A549 (cell line): ENCODE measurements at regions not wholly inside any gene's neighbourhood (a gene's known extent, or its start where the extent isn't known, plus 50 kb on each side); places are given as distances from the start of the nearest gene placed in this dataset.

Source experiments
- FOXS1 ChIP-seq: fragments of 250-450 bp; sonication (Bioruptor Pico); IDR thresholded peaks from 2 replicates; pipeline ENCODE4 v1.5.0; 2020; ENCODE audit warnings: mild to moderate bottlenecking, moderate library complexity
- POLR2A ChIP-seq: IDR thresholded peaks from 2 replicates; pipeline ENCODE4 v1.6.1; 2012; ENCODE audit warnings: mild to moderate bottlenecking, low read length
- RCOR1 ChIP-seq: fragments of 150-350 bp; IDR thresholded peaks from 2 replicates; pipeline ENCODE4 v1.6.1; 2014; ENCODE audit warnings: antibody characterized with exemption, low read length, low read depth
- REST ChIP-seq: fragments of 200-600 bp; sonication (generic); IDR thresholded peaks from 2 replicates; pipeline ENCODE4 v1.6.1; 2016; ENCODE audit warnings: antibody characterized with exemption, mild to moderate bottlenecking, moderate library complexity
- TF ChIP-seq, protein P1 (sequence below): fragments of >200 bp; sonication (Bioruptor Twin); formaldehyde crosslinking; IDR thresholded peaks from 3 replicates; pipeline ENCODE4 v1.5.1; 2016

- TF ChIP-seq, protein P1, sequence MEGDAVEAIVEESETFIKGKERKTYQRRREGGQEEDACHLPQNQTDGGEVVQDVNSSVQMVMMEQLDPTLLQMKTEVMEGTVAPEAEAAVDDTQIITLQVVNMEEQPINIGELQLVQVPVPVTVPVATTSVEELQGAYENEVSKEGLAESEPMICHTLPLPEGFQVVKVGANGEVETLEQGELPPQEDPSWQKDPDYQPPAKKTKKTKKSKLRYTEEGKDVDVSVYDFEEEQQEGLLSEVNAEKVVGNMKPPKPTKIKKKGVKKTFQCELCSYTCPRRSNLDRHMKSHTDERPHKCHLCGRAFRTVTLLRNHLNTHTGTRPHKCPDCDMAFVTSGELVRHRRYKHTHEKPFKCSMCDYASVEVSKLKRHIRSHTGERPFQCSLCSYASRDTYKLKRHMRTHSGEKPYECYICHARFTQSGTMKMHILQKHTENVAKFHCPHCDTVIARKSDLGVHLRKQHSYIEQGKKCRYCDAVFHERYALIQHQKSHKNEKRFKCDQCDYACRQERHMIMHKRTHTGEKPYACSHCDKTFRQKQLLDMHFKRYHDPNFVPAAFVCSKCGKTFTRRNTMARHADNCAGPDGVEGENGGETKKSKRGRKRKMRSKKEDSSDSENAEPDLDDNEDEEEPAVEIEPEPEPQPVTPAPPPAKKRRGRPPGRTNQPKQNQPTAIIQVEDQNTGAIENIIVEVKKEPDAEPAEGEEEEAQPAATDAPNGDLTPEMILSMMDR = no peak
- TF ChIP-seq POLR2A (no peak), FOXS1 (CRISPR knock-in tag) (no peak), REST (no peak), RCOR1 (no peak)
Measured at GRCh38 chr20:40410028-40410427, 279.0 kb downstream of the MAFB start.
